CD4-positive, alpha-beta T cell treated with Interleukin-21 for 1 hour (primary cell): ENCODE measurements at regions not wholly inside any gene's neighbourhood (a gene's known extent, or its start where the extent isn't known, plus 50 kb on each side); places are given as distances from the start of the nearest gene placed in this dataset.

Experiments used
- DNase-seq: peaks from one replicate; pipeline ENCODE4 v3.0.0-alpha.2; 2020

DNA sequence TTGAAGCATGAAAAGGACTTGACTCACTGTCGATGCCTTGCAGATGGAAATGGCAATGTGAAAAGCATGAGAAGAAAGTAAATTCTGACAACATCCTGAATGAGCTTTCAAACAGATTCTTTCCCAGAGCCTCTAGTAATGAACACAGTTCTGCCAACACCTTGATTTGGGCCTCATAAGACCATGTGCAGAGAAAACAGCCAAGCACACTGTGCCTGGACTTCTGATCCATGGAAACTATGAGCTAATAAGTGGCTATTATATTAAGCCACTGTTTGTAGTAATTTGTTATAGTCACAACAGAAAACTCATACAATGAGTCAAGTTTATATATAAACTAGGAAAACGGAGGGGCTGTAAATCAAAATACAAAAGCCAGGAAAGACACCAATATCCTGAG is 477.3 kb downstream of the MBD2 start:
- DNase-seq: no peak

- no peak for DNase-seq
Observed at GRCh38 chr18:53745986-53746385, 478.5 kb downstream of the MBD2 start.

- DNase-seq: no peak
Observed at GRCh38 chr18:53745224-53745967, 479.1 kb downstream of the MBD2 start.

DNA sequence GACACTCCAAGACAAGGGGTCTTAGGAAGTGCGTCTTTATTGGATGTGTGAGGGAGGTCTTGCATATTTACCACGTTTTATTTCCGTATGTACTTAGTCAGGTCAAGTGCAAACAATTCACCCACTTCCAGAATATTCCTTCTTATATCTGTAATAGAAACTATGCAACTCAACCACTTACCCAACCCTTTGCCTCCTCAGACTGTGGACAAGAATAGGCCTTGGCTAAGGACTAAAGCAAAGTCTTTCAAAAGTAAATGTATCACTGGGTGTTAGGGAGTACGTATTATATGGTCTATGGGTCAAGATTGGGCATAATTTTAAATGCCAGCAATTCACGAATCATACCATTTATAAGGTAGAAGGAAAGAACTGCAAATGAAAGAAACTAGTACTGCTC is 484.8 kb downstream of the MBD2 start:
- no peak for DNase-seq

GRCh38 chr18:53735526-53735925 is 488.9 kb downstream of the MBD2 start:
- no peak for DNase-seq

GRCh38 chr18:53715243-53715853 is 509.1 kb downstream of the MBD2 start:
- DNase-seq: no peak

- DNase-seq: no peak
Observed at GRCh38 chr18:53710080-53710479, 514.4 kb downstream of the MBD2 start.

DNA sequence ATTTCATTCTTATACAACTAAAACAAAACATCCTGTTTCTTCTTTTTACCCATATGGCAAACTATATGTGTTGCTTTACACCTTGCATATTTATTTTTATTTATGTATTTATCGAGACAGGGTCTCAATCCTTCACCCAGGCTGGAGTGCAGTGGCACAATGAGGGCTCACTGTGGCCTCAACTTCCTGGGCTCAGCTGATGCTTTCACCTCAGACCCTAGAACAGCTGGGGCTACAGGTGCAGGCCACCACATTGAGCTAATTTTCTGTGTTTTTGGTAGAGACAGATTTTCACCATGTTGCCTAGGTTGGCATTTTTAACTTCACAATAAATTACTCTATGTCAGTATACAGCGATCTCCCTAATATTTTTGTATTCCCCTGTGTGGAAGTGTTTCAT is 522.0 kb downstream of the MBD2 start:
- DNase-seq: no peak

- DNase-seq: no peak
Observed at GRCh38 chr18:53701697-53702096, 522.8 kb downstream of the MBD2 start.

DNA sequence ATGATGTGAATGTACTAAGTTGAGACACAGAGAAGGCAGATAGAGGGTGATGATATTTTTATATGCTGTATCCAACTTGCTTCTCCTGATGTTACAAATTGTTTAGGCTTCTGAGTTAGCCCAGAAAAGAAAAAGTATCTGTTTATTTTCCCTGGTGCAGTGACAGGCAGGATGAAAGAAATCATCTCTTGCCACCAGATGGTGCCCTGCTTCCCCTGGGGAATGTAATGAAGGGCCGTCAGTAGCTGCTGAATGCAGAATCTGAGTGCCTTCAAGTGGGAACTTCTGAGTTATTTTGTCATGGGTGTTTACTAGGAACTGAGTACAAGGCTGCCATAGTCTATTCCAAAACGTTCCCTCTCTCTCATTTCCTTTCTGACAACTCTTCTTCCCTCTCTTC is 525.6 kb downstream of the MBD2 start:
- no peak for DNase-seq

- DNase-seq: no peak
Observed at GRCh38 chr18:53689886-53690285, 534.6 kb downstream of the MBD2 start.

- DNase-seq: no peak
Observed at GRCh38 chr18:53686965-53687364, 537.5 kb downstream of the MBD2 start.

DNA sequence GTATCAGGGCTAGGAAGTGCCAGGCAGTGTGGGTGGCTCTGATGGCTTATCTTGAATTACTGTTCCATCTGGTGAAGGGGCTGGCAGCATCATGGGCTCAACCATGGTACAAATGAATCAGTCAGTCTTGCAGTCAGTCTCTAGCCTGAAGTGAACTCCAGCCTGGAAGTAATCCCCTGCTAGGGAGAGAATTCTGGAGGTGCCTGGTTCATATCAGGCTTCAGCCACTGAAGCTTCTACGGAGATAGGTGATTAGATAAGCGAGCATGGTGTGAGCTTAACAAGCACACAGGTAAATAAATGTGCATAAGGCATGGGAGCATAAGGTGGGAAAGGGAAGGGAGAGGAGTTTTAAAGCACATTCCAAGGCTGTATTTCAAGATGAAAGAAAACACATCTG is 541.7 kb downstream of the MBD2 start:
- no peak for DNase-seq

- DNase-seq: no peak
Observed at GRCh38 chr18:53677480-53677879, 547.0 kb downstream of the MBD2 start.

DNA sequence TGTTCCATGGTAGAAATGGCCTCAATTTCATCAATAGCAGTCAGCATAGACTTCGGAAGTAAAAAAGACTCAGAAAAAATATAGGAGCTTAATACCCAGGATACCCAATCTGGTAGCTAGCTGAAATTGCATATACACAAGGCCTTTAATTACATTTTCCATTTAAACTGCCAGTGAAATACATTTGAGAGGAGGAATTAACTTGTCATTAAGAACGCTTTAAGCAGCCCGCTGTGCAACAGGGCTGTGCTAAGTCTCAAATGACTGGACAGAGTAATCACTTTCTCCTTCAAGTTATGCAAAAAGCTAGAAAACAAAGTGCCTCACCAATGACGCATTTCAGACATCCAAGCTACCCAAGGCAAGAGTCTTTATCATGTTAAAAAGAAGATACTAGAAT is 558.8 kb downstream of the MBD2 start:
- no peak for DNase-seq

- DNase-seq: no peak
Observed at GRCh38 chr18:53664575-53664974, 559.9 kb downstream of the MBD2 start.

DNA sequence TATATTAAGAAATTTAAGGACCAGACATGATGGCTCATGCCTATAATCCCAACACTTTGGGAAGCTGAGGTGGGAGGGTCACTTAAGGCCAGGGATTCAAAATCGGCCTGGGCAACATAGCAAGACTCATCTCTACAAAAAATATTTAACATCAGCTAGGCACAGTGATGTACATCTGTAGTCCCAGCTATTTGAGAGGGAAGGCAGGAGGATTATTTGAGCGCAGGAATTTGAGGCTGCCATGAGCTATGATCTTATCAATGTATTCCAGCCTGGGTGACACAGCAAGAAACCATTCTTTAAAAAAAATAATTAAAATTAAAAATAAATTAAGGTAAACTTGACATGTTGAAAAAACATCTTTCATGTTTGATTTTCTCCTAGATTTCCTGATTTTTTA is 564.2 kb downstream of the MBD2 start:
- no peak for DNase-seq

GRCh38 chr18:53657257-53657656 is 567.2 kb downstream of the MBD2 start:
- no peak for DNase-seq

DNA sequence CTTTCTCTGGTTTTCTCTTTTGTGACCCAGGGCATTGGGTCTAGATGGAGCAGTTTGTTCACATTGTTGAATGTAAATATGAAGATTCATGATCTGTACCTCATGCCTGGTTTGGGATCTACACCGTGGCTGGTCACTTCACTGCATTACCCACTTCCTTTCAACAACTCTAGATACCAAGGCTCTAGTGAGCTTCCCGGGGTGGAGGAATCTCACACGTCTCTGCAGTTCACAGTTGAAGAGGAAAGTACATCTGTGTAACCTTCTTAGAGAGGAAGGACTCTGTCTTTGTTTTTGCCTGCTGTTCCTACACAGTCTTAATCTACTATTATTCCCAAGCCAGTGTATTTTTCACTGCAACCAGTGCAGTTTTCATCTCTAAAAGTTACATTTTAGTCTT is 574.8 kb downstream of the MBD2 start:
- DNase-seq: no peak

GRCh38 chr18:53644799-53645471 is 579.5 kb downstream of the MBD2 start:
- DNase-seq: no peak

- DNase-seq: no peak
Observed at GRCh38 chr18:53639687-53640086, 584.8 kb downstream of the MBD2 start.

DNA sequence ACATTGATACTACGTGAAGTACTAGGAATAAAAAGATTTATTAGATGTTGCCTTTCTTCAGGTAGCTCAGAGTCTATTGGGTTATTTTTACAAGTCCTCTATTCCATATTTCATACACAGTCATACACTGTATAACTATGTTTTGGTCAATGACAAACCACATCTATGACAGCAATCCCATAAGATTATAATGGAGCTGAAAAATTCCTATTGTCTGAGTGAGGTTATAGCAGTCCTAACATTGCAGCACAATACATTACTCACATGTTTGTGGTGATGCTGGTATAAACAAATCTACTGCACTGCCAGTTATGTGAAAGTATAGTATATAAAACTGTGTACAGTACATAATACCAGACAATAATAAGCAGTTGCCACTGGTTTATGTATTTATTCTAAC is 595.1 kb downstream of the MBD2 start:
- no peak for DNase-seq

DNA sequence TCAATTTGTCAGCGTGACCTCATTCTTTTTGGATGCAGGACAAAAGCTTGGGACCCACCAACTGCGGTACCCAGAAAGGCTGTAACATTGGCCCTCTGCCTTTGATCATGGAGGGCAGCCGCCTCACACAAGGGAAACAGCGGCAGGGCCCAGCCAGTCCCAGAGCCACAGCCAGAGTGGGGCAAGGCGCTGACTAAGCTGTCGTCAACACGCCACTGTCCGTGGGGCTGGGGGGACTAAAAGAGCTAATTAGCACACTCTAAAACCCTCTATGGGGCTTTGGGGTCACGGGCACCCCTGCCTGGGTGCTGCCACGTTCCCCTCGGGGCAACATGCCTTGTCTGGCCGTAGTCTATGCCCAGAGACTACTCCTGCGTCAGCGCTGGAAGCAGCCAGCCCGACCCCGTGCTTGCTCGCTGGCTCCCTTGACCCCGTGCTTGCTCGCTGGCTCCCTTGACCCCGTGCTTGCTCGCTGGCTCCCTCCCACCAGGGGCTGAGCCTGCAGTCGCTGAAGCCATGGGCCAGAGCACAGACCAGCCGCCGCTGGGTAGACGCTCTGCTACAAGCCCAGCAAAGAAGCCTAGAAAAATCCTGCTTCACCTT is 598.4 kb downstream of the MBD2 start:
- no peak for DNase-seq

DNA sequence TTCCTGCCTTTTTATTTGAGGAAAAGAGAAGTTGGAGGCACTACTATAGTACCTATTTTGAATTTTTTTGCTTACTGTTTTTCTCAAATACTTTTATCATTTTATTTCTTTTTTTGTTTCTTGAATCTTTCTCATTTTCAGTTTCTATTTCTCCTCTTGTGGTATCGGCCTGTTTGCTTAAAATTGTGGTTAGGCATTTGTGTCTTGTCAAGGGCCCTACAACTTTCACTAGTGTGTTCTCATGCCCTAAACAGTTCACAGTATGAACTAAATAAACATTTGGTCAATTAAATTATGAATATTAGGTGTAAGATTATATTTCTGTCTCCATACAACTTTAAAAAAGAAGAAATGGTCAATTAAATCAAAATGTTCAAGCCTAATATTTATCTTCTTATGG is 613.5 kb downstream of the MBD2 start:
- DNase-seq: no peak
